CD4-positive, alpha-beta T cell treated with Interleukin-17A for 1 hour (primary cell): ENCODE measurements at regions not wholly inside any gene's neighbourhood (a gene's known extent, or its start where the extent isn't known, plus 50 kb on each side); places are given as distances from the start of the nearest gene placed in this dataset.

ENCODE experiments used
- DNase-seq: peaks from one replicate; pipeline ENCODE4 v3.0.0-alpha.2; 2020

- DNase-seq = no peak
These were observed 167.3 kb downstream of the TMEM18 start for GRCh38 chr2:509888-510287.

- DNase-seq = no peak
These were observed 169.1 kb downstream of the TMEM18 start for GRCh38 chr2:508121-508520.

GRCh38 chr2:506866-507265 lies 170.3 kb downstream of the TMEM18 start:
- DNase-seq = no peak

- no peak for DNase-seq
These were observed 170.8 kb downstream of the TMEM18 start for GRCh38 chr2:506451-506850.

GRCh38 chr2:505941-506340 lies 171.3 kb downstream of the TMEM18 start:
- DNase-seq = no peak

GRCh38 chr2:503288-503999 lies 173.8 kb downstream of the TMEM18 start:
- no peak for DNase-seq

GRCh38 chr2:502831-503230 lies 174.4 kb downstream of the TMEM18 start:
- no peak for DNase-seq

GRCh38 chr2:501667-502066 lies 175.5 kb downstream of the TMEM18 start:
- DNase-seq = no peak

- no peak for DNase-seq
These were observed 176.1 kb downstream of the TMEM18 start for GRCh38 chr2:501130-501529.

GRCh38 chr2:499726-500125 lies 177.5 kb downstream of the TMEM18 start:
- DNase-seq = no peak

- DNase-seq = no peak
These were observed 178.6 kb downstream of the TMEM18 start for GRCh38 chr2:498493-499178.

GRCh38 chr2:497770-498492 lies 179.3 kb downstream of the TMEM18 start:
- no peak for DNase-seq

- no peak for DNase-seq
These were observed 180.5 kb downstream of the TMEM18 start for GRCh38 chr2:496729-497128.

GRCh38 chr2:495745-496275 lies 181.4 kb downstream of the TMEM18 start:
- DNase-seq = no peak

GRCh38 chr2:494853-495252 lies 182.4 kb downstream of the TMEM18 start:
- no peak for DNase-seq

- DNase-seq = no peak
These were observed 184.0 kb downstream of the TMEM18 start for GRCh38 chr2:493228-493627.

GRCh38 chr2:492178-492577 lies 185.0 kb downstream of the TMEM18 start:
- DNase-seq = no peak

- DNase-seq = no peak
These were observed 187.4 kb downstream of the TMEM18 start for GRCh38 chr2:489838-490237.

GRCh38 chr2:489084-489483 lies 188.1 kb downstream of the TMEM18 start:
- DNase-seq = no peak

GRCh38 chr2:487186-488079 lies 189.8 kb downstream of the TMEM18 start:
- no peak for DNase-seq

- DNase-seq = no peak
These were observed 190.8 kb downstream of the TMEM18 start for GRCh38 chr2:486371-486770.

- DNase-seq = no peak
These were observed 193.5 kb upstream of the ALKAL2 start for GRCh38 chr2:481388-481787.
